Testis (tissue), 2 donors: ENCODE measurements at regions not wholly inside any gene's neighbourhood (a gene's known extent, or its start where the extent isn't known, plus 50 kb on each side); places are given as distances from the start of the nearest gene placed in this dataset.

Experiments
- DNase-seq: peaks from one replicate; pipeline ENCODE4 v3.0.0-alpha.2; 2019
- H3K27ac ChIP-seq, 2 donors: fragments of 200-600 bp; sonication (generic); one replicate each; pipeline ENCODE4 v1.5.1; 2019
- H3K27me3 ChIP-seq: fragments of 200-600 bp; sonication (generic); one replicate; pipeline ENCODE4 v1.5.1; 2019
- H3K36me3 ChIP-seq: fragments of 200-600 bp; sonication (generic); one replicate; pipeline ENCODE4 v1.5.1; 2017; ENCODE audit warnings: low read depth; ENCODE audit errors: missing control alignments
- H3K4me1 ChIP-seq: fragments of 200-600 bp; sonication (generic); one replicate; pipeline ENCODE4 v1.5.1; 2019
- H3K4me3 ChIP-seq, 2 donors: fragments of 200-600 bp; sonication (generic); one replicate each; pipeline ENCODE4 v1.5.1; 2017 to 2019
- H3K9me3 ChIP-seq: fragments of 200-600 bp; sonication (generic); one replicate; pipeline ENCODE4 v1.5.1; 2017
- POLR2A ChIP-seq: fragments of 450-650 bp; IDR thresholded peaks from one replicate; pipeline ENCODE4 v1.6.1; 2017; ENCODE audit warnings: antibody characterized with exemption, mild to moderate bottlenecking, moderate library complexity
- WGBS, 2 donors: methylation state at CpG; one replicate each; pipeline ENCODE4 v1.1.5; 2018; 5-methylcytosine and 5-hydroxymethylcytosine counted together
- intact Hi-C: fragments of 100-400 bp; cut with DNase I; formaldehyde crosslinking; loops from one replicate; pipeline ENCODE4 v1.15.1; 2023; ENCODE audit warnings: low total_unique reads
- TF ChIP-seq, protein P1 (sequence below), 3 experiments: fragments of 450-650 bp in 2 of 3; fragments of 200-600 bp in 1 of 3; sonication (generic) in 1 of 3; IDR thresholded peaks; one replicate each; pipeline ENCODE4 v1.5.1; 2016 to 2019; ENCODE audit warnings: antibody characterized with exemption in 3 of 3, mild to moderate bottlenecking in 2 of 3, moderate library complexity in 1 of 3

DNA sequence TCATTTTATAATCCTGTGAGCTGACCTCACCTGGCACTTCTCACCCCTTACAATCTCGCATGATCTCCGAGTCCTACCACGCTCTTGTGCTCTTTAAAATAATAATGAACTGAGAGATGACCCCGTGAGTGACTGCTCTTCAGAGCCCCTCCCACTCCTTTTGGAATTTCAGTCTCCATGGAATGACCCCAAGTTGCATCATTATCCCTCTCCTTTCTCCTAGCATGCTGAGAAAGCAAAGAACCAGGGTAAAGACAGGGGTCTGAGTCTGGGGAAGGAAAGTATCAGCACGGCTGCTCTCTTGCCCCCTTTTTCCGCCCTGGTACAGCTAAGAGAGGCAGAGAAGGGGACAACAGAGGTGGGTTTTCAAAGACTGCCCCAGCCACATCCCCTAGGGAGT is 178.3 kb upstream of the PLEKHA5 start:
- 67% methylated on average over 6 of the region's 6 CpGs for WGBS, 2 donors
- Histone ChIP-seq H3K27ac (no peak overlapping the region), H3K27me3 (no peaks in the 10 kb centered on the region), H3K36me3 (no peaks in the 10 kb centered on the region), H3K9me3 (no peaks in the 10 kb centered on the region), H3K4me3 (no peak overlapping the region), H3K4me1 (no peaks in the 10 kb centered on the region)
- DNase-seq: no peak
- TF ChIP-seq, protein P1, sequence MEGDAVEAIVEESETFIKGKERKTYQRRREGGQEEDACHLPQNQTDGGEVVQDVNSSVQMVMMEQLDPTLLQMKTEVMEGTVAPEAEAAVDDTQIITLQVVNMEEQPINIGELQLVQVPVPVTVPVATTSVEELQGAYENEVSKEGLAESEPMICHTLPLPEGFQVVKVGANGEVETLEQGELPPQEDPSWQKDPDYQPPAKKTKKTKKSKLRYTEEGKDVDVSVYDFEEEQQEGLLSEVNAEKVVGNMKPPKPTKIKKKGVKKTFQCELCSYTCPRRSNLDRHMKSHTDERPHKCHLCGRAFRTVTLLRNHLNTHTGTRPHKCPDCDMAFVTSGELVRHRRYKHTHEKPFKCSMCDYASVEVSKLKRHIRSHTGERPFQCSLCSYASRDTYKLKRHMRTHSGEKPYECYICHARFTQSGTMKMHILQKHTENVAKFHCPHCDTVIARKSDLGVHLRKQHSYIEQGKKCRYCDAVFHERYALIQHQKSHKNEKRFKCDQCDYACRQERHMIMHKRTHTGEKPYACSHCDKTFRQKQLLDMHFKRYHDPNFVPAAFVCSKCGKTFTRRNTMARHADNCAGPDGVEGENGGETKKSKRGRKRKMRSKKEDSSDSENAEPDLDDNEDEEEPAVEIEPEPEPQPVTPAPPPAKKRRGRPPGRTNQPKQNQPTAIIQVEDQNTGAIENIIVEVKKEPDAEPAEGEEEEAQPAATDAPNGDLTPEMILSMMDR (IDR thresholded peaks at IDR 0.05): no peak
- TF ChIP-seq POLR2A: no peak
- intact Hi-C loops: no loop called here

GRCh38 chr12:18953505-18953904 is 176.0 kb upstream of the PLEKHA5 start:
- no peak overlapping the region for H3K27ac ChIP-seq
- DNase-seq: no peak
- 60 to 63% methylated on average over 1 of the region's 1 CpG for WGBS, 2 donors
- H3K4me1 ChIP-seq: no peaks in the 10 kb centered on the region
- no peaks in the 10 kb centered on the region for H3K27me3 ChIP-seq
- TF ChIP-seq, protein P1 (IDR thresholded peaks at IDR 0.05): no peak
- TF ChIP-seq POLR2A: no peak
- intact Hi-C loops: no loop called here
- H3K36me3 ChIP-seq: no peaks in the 10 kb centered on the region
- H3K4me3 ChIP-seq: no peak overlapping the region
- H3K9me3 ChIP-seq: no peaks in the 10 kb centered on the region

GRCh38 chr12:18955594-18955993 is 173.9 kb upstream of the PLEKHA5 start:
- Histone ChIP-seq H3K4me1 (no peaks in the 10 kb centered on the region), H3K27ac (no peak overlapping the region), H3K36me3 (no peaks in the 10 kb centered on the region), H3K27me3 (no peaks in the 10 kb centered on the region), H3K4me3 (no peak overlapping the region), H3K9me3 (no peaks in the 10 kb centered on the region)
- intact Hi-C loops: no loop called here
- TF ChIP-seq, protein P1 (IDR thresholded peaks at IDR 0.05): no peak
- TF ChIP-seq POLR2A: no peak
- WGBS, 2 donors: 66 to 71% methylated on average over 3 of the region's 3 CpGs
- DNase-seq: no peak

GRCh38 chr12:18965203-18965602 is 164.3 kb upstream of the PLEKHA5 start:
- TF ChIP-seq POLR2A: no peak
- TF ChIP-seq, protein P1 (IDR thresholded peaks at IDR 0.05): no peak
- Histone ChIP-seq H3K4me3 (no peak overlapping the region), H3K36me3 (no peaks in the 10 kb centered on the region), H3K27me3 (no peaks in the 10 kb centered on the region), H3K27ac (no peak overlapping the region), H3K9me3 (no peaks in the 10 kb centered on the region), H3K4me1 (no peaks in the 10 kb centered on the region)
- intact Hi-C loops: no loop called here
- no peak for DNase-seq
- WGBS, 2 donors: 76 to 93% methylated on average over 2 of the region's 2 CpGs

GRCh38 chr12:18966954-18967353 is 162.6 kb upstream of the PLEKHA5 start:
- Histone ChIP-seq H3K27ac (no peak overlapping the region), H3K4me1 (no peaks in the 10 kb centered on the region), H3K9me3 (no peaks in the 10 kb centered on the region), H3K4me3 (no peak overlapping the region), H3K36me3 (no peaks in the 10 kb centered on the region), H3K27me3 (no peaks in the 10 kb centered on the region)
- WGBS, 2 donors: 100% methylated on average over 3 of the region's 3 CpGs
- no peak for TF ChIP-seq POLR2A
- TF ChIP-seq, protein P1 (IDR thresholded peaks at IDR 0.05): no peak
- DNase-seq: no peak
- intact Hi-C loops: no loop called here
